ENCODE measurements at regions not wholly inside any gene's neighbourhood (a gene's known extent, or its start where the extent isn't known, plus 50 kb on each side); places are given as distances from the start of the nearest gene placed in this dataset.

- TF ChIP-seq CTCF (IDR thresholded peaks at IDR 0.05; ENCODE audit: low read depth, low read length), result no peak
- no peak for TF ChIP-seq POLR2A (IDR thresholded peaks at IDR 0.05; ENCODE audit: extremely low read depth, insufficient read length)
Measured at GRCh38 chr3:31421314-31422048, 111.2 kb upstream of the STT3B start.
